ENCODE measurements at regions not wholly inside any gene's neighbourhood (a gene's known extent, or its start where the extent isn't known, plus 50 kb on each side); places are given as distances from the start of the nearest gene placed in this dataset.

DNA sequence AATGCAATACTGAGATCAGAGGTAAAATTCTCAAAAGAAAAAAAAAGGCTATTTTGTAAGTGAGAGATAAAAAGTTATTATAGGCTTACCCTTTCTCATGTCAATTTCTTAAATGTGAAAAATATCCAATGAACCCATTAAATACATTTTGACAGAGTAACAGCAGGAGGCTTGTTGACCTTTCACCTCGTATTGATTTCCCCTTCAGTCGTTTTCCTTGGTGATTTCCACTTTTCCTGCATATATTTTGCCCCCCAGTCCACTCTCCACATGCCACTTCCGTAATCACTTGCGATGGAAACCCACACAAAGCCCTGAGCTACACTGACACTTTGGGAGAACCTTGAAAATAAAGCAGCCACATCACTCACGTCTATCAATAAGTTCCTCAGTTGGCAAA lies 248.1 kb upstream of the OBI1 start:
- ATAC-seq (ENCODE audit: low FRiP score) (no peak), DNase-seq (no peak)
- Histone ChIP-seq H3K27me3 (ENCODE audit: control insufficient read depth in 1 of 2, insufficient read depth in 2 of 2, low read length in 1 of 2) (no peaks in the 10 kb centered on the region), H3K4me1 (ENCODE audit: control insufficient read depth in 1 of 2, insufficient read depth in 2 of 2, low read length in 2 of 2) (no peaks in the 10 kb centered on the region), H3K36me3 (ENCODE audit: control insufficient read depth in 1 of 2, insufficient read depth in 2 of 2, low read length in 1 of 2) (no peaks in the 10 kb centered on the region), H3K27ac (ENCODE audit: low read depth in 1 of 2, low read length in 2 of 2) (no peak overlapping the region), H3K9me3 (ENCODE audit: control insufficient read depth, low read length) (no peaks in the 10 kb centered on the region), H3K4me3 (ENCODE audit: low read length in 2 of 2) (no peak overlapping the region)
- 41 to 48% methylated on average over 5 of the region's 5 CpGs for WGBS, 2 donors
- intact Hi-C loops (cut with DNase I) = no loop called here

DNA sequence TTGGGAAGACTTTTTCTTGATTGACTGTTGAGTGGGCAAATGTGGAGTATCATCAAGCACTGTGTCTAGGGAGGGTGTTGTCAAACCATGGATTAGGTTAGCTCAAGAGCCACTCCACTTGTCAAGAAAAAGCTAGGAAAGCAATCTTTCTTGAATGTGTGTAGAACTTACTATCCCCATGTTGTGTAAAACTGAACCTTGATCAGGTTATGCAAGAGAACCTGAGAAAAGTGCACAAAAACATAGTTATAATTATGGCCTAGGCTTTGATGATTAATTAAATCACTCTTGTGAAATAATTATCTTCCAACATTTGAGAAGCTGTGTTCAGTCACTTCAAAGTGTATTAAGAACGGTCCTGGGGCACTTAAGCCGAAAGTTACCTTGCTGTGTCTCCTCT lies 238.2 kb upstream of the OBI1 start:
- H3K27me3 ChIP-seq (ENCODE audit: control insufficient read depth in 1 of 2, insufficient read depth in 2 of 2, low read length in 1 of 2) = no peaks in the 10 kb centered on the region
- no peaks in the 10 kb centered on the region for H3K36me3 ChIP-seq (ENCODE audit: control insufficient read depth in 1 of 2, insufficient read depth in 2 of 2, low read length in 1 of 2)
- intact Hi-C loops (cut with DNase I) = loop anchor here in 1 of 2 donors (5.0 kb wide), 1 partner anchor 355 kb away; no protein-coding TSS in a partner anchor
- no peak overlapping the region for H3K4me3 ChIP-seq (ENCODE audit: low read length in 2 of 2)
- no peaks in the 10 kb centered on the region for H3K9me3 ChIP-seq (ENCODE audit: control insufficient read depth, low read length)
- no peaks in the 10 kb centered on the region for H3K4me1 ChIP-seq (ENCODE audit: control insufficient read depth in 1 of 2, insufficient read depth in 2 of 2, low read length in 2 of 2)
- no peak overlapping the region for H3K27ac ChIP-seq (ENCODE audit: low read depth in 1 of 2, low read length in 2 of 2)
- 40 to 42% methylated on average over 2 of the region's 2 CpGs for WGBS, 2 donors
- no peak for ATAC-seq (ENCODE audit: low FRiP score)
- no peak for DNase-seq

DNA sequence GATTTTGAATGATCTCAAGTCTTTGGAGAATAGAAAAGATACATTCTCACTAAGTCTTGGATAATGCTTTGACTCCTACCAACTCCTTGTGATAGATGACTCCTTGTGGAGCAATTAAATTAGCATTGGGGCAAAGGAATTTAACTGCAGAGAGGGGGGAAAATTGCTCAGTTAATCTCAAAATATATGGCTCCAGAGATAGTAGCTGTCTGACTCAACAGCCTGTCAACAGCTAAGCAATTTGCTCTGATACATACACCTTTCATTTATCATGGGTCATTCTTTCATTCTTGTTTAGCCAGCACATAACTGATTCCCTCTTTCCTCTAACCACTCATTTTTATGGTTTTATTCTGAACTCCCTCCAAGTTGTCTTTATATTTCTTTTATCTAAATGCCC lies 225.6 kb upstream of the OBI1 start:
- intact Hi-C loops (cut with DNase I) = no loop called here
- Histone ChIP-seq H3K27ac (ENCODE audit: low read depth in 1 of 2, low read length in 2 of 2) (no peak overlapping the region), H3K4me1 (ENCODE audit: control insufficient read depth in 1 of 2, insufficient read depth in 2 of 2, low read length in 2 of 2) (no peaks in the 10 kb centered on the region), H3K9me3 (ENCODE audit: control insufficient read depth, low read length) (no peaks in the 10 kb centered on the region), H3K27me3 (ENCODE audit: control insufficient read depth in 1 of 2, insufficient read depth in 2 of 2, low read length in 1 of 2) (peaks cover 0 to 2% of the 10 kb centered on the region in 2 donors), H3K4me3 (ENCODE audit: low read length in 2 of 2) (no peak overlapping the region), H3K36me3 (ENCODE audit: control insufficient read depth in 1 of 2, insufficient read depth in 2 of 2, low read length in 1 of 2) (no peaks in the 10 kb centered on the region)
- DNase-seq = no peak
- no peak for ATAC-seq (ENCODE audit: low FRiP score)

DNA sequence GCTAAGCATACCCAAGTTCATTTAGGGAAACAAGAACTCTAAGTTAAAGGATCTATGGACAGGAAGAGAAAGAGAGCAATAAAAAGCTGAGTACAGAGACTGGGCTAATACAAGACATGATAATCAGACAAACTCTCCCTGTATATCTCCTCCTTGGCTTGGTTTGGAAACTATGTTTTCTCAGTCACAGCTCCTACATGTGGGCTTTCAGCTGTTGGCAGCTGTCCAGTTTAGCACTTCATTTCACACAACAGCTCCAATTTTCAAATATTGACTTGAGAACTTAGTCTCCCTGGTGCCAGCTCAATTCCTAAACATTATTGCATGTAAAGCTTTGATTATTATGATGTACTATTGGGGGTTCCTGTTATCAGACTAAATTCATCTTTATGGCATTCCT lies 222.8 kb upstream of the OBI1 start:
- DNase-seq = no peak
- Histone ChIP-seq H3K4me3 (ENCODE audit: low read length in 2 of 2) (no peak overlapping the region), H3K9me3 (ENCODE audit: control insufficient read depth, low read length) (peaks cover 1% of the 10 kb centered on the region), H3K27ac (ENCODE audit: low read depth in 1 of 2, low read length in 2 of 2) (no peak overlapping the region), H3K4me1 (ENCODE audit: control insufficient read depth in 1 of 2, insufficient read depth in 2 of 2, low read length in 2 of 2) (no peaks in the 10 kb centered on the region), H3K27me3 (ENCODE audit: control insufficient read depth in 1 of 2, insufficient read depth in 2 of 2, low read length in 1 of 2) (peaks cover 0 to 2% of the 10 kb centered on the region in 2 donors), H3K36me3 (ENCODE audit: control insufficient read depth in 1 of 2, insufficient read depth in 2 of 2, low read length in 1 of 2) (no peaks in the 10 kb centered on the region)
- intact Hi-C loops (cut with DNase I) = no loop called here
- no peak for ATAC-seq (ENCODE audit: low FRiP score)

DNA sequence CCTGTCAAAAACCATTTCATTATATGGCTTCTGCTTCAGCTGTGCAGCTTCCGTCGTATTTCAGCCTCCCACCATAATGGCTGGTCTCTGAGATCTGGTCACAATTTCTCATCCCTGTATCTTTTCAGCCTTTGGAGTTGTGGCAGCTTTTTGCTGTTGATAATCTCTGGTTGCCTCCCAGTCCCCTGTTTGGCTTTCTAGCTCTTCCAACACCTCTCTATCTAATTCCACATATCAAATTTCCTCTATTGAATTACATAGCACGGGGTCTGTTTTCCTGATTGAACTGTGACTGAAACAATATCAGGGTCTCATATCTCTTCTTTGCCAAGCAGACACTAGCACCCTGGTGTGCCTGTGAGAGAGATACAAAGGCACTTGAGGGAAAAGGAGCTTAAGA lies 222.1 kb upstream of the OBI1 start:
- H3K4me1 ChIP-seq (ENCODE audit: control insufficient read depth in 1 of 2, insufficient read depth in 2 of 2, low read length in 2 of 2) = no peaks in the 10 kb centered on the region
- no peak overlapping the region for H3K4me3 ChIP-seq (ENCODE audit: low read length in 2 of 2)
- 62 to 63% methylated on average over 3 of the region's 3 CpGs for WGBS, 2 donors
- peaks cover 0 to 2% of the 10 kb centered on the region in 2 donors for H3K27me3 ChIP-seq (ENCODE audit: control insufficient read depth in 1 of 2, insufficient read depth in 2 of 2, low read length in 1 of 2)
- intact Hi-C loops (cut with DNase I) = no loop called here
- no peaks in the 10 kb centered on the region for H3K36me3 ChIP-seq (ENCODE audit: control insufficient read depth in 1 of 2, insufficient read depth in 2 of 2, low read length in 1 of 2)
- ATAC-seq (ENCODE audit: low FRiP score) (no peak), DNase-seq (no peak)
- H3K27ac ChIP-seq (ENCODE audit: low read depth in 1 of 2, low read length in 2 of 2) = no peak overlapping the region
- peaks cover 1% of the 10 kb centered on the region for H3K9me3 ChIP-seq (ENCODE audit: control insufficient read depth, low read length)

DNA sequence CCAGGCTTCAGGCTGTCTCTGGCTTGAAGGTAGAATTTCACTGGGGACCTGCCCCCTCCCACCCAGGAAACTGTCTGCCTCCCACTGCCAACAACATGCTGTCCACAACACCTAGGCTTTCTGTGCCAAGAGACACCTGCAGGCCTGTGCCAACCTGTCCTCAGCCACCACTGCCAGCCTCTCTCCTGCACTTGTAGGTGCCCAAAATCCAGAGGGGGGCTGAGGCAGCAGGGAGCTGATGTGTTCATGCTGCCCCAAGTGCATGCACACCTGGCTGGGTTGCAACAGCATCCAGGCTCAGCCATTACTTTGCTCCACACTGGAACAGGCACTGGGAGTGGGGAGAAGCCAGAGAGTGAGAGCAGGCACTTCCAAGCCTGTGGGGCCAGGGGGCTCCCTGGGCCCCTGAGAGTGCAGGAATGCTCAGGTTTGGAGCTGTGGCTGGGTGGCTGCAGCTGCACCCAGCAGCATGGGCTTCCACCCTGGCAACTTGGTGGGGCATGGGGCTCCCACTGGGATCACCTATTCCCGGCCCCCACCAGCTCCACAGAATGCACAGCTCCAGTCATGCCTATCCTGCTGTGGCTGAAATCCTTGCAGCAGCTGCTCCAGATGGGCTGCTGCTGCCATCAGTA lies 218.1 kb upstream of the OBI1 start:
- intact Hi-C loops (cut with DNase I) = no loop called here
- WGBS, 2 donors = 59 to 62% methylated on average over 1 of the region's 1 CpG
- Histone ChIP-seq H3K27me3 (ENCODE audit: control insufficient read depth in 1 of 2, insufficient read depth in 2 of 2, low read length in 1 of 2) (no peaks in the 10 kb centered on the region), H3K4me1 (ENCODE audit: control insufficient read depth in 1 of 2, insufficient read depth in 2 of 2, low read length in 2 of 2) (no peaks in the 10 kb centered on the region), H3K4me3 (ENCODE audit: low read length in 2 of 2) (no peak overlapping the region), H3K9me3 (ENCODE audit: control insufficient read depth, low read length) (peaks cover 1% of the 10 kb centered on the region), H3K36me3 (ENCODE audit: control insufficient read depth in 1 of 2, insufficient read depth in 2 of 2, low read length in 1 of 2) (no peaks in the 10 kb centered on the region), H3K27ac (ENCODE audit: low read depth in 1 of 2, low read length in 2 of 2) (no peak overlapping the region)
- DNase-seq (no peak), ATAC-seq (ENCODE audit: low FRiP score) (no peak)

DNA sequence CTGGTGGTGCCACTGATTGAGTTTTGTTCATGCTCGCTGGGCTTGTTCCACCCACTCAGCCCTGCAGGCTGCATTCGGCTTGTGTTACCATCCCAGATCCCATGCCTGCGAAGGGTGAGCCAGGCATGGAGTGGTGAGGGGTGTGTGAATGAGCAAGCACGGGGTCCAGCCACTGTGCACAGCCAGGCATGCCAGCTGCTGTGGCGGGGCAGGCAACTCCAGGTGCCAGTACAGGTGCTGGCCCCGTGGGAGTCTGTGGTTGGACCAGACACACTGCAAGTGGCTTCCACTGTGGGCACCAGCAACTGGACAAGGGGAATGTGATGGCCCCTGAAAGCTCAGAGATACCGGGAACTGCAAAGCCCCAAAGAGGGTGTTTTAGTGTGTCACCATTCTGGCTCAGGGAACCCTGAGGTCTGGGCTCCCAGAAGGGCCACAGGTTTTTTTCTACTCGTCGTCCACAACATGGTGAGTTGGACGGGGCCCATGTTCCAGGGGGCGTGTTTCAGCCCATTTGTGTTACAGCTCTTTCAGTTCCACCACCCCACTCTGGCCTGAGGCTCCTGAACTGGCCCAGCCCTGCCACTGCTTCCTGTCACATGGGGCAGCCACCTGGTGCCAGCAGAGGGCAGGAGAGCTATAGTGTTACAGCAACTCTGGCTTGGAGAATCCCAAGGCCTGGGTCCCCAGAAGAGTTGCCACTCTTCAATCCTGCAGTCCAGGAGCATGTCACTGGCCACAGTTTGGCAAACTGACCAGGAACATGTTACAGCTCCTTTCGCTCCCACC lies 217.0 kb upstream of the OBI1 start:
- Histone ChIP-seq H3K4me3 (ENCODE audit: low read length in 2 of 2) (no peak overlapping the region), H3K27ac (ENCODE audit: low read depth in 1 of 2, low read length in 2 of 2) (no peak overlapping the region), H3K36me3 (ENCODE audit: control insufficient read depth in 1 of 2, insufficient read depth in 2 of 2, low read length in 1 of 2) (no peaks in the 10 kb centered on the region), H3K4me1 (ENCODE audit: control insufficient read depth in 1 of 2, insufficient read depth in 2 of 2, low read length in 2 of 2) (no peaks in the 10 kb centered on the region), H3K9me3 (ENCODE audit: control insufficient read depth, low read length) (peaks cover 1% of the 10 kb centered on the region), H3K27me3 (ENCODE audit: control insufficient read depth in 1 of 2, insufficient read depth in 2 of 2, low read length in 1 of 2) (no peaks in the 10 kb centered on the region)
- WGBS, 2 donors = 82 to 85% methylated on average over 11 to 12 of the region's 12 CpGs
- peak in 1 of 2 donors; percentile 35 for DNase-seq
- intact Hi-C loops (cut with DNase I) = no loop called here
- ATAC-seq (ENCODE audit: low FRiP score) = no peak

DNA sequence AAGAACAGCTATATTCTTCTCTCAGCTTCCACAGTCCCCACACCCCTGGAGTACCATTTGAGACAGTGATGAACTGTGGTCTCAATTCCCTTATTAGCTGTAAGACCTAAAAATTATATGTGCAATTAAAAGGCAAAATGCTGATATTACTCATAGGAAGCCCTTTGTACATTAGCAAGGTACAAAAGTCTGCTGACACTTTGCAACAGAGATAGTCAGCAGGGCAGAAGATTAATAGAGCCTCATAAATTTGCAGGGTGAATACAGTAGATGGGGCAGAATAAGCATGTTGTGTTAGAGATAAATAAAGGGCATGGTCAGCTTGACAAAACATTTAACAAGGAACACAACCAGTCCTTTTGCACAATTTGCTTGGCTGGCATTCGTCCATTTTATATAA lies 210.0 kb upstream of the OBI1 start:
- intact Hi-C loops (cut with DNase I) = no loop called here

DNA sequence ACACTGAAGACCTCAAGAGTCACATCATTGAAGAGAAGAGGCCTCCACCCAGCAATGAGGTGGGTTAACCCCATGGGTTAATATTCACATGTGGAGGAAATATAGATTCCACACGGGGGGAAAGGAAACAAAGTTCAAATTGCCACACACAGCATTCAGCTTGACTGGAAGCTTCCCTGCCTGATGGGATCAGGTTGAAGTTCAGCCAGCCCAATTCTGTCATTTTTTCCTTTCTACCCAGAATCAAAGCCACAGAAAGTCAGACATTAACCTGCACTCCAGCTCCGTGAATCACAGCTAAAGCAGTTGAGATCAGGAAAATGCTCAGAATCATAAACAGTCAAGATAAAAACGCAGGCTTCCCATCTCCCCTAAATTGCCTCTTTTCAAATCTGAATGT lies 208.7 kb upstream of the OBI1 start:
- Histone ChIP-seq H3K27ac (ENCODE audit: low read depth in 1 of 2, low read length in 2 of 2) (no peak overlapping the region), H3K36me3 (ENCODE audit: control insufficient read depth in 1 of 2, insufficient read depth in 2 of 2, low read length in 1 of 2) (no peaks in the 10 kb centered on the region), H3K27me3 (ENCODE audit: control insufficient read depth in 1 of 2, insufficient read depth in 2 of 2, low read length in 1 of 2) (no peaks in the 10 kb centered on the region), H3K4me3 (ENCODE audit: low read length in 2 of 2) (no peak overlapping the region), H3K4me1 (ENCODE audit: control insufficient read depth in 1 of 2, insufficient read depth in 2 of 2, low read length in 2 of 2) (no peaks in the 10 kb centered on the region), H3K9me3 (ENCODE audit: control insufficient read depth, low read length) (no peaks in the 10 kb centered on the region)
- ATAC-seq (ENCODE audit: low FRiP score) (no peak), DNase-seq (no peak)
- WGBS, 2 donors = 48 to 75% methylated on average over 3 of the region's 3 CpGs
- intact Hi-C loops (cut with DNase I) = no loop called here

More for the DNA sequence above, 210.0 kb upstream of the OBI1 start:
- WGBS, 2 donors = 39 to 41% methylated on average over 1 of the region's 1 CpG
- H3K4me1 ChIP-seq (ENCODE audit: control insufficient read depth in 1 of 2, insufficient read depth in 2 of 2, low read length in 2 of 2) = no peaks in the 10 kb centered on the region
- no peak overlapping the region for H3K27ac ChIP-seq (ENCODE audit: low read depth in 1 of 2, low read length in 2 of 2)
- H3K4me3 ChIP-seq (ENCODE audit: low read length in 2 of 2) = no peak overlapping the region
- ATAC-seq (ENCODE audit: low FRiP score) (no peak), DNase-seq (no peak)
- no peaks in the 10 kb centered on the region for H3K36me3 ChIP-seq (ENCODE audit: control insufficient read depth in 1 of 2, insufficient read depth in 2 of 2, low read length in 1 of 2)
- H3K27me3 ChIP-seq (ENCODE audit: control insufficient read depth in 1 of 2, insufficient read depth in 2 of 2, low read length in 1 of 2) = no peaks in the 10 kb centered on the region
- no peaks in the 10 kb centered on the region for H3K9me3 ChIP-seq (ENCODE audit: control insufficient read depth, low read length)

Data from aorta (tissue), 5 donors.